ENCODE measurements at regions not wholly inside any gene's neighbourhood (a gene's known extent, or its start where the extent isn't known, plus 50 kb on each side); places are given as distances from the start of the nearest gene placed in this dataset.

- Histone ChIP-seq H3K4ac (replicated peaks; ENCODE audit: insufficient read length, low read depth, low read length) (no peak overlapping the region), H3K56ac (replicated peaks; ENCODE audit: insufficient read length, low read depth, low read length) (no peak overlapping the region), H3K36me3 (ENCODE audit: control insufficient read depth in 2 of 4, insufficient read depth in 4 of 4, low read length in 3 of 4) (no peaks in the 10 kb centered on the region), H2BK20ac (ENCODE audit: low read length) (no peak overlapping the region), H3K4me1 (replicated peaks in 1 of 4; ENCODE audit: control insufficient read depth in 3 of 4, insufficient read depth in 4 of 4, low read length in 3 of 4) (no peaks in the 10 kb centered on the region), H2AFZ (ENCODE audit: low read length) (0 out of 2 replicates have a peak overlapping the region, but pooled peaks have one; percentile 2), H3K23ac (ENCODE audit: insufficient read length) (no peak overlapping the region), H4K5ac (ENCODE audit: insufficient read length, low read depth, low read length) (no peak overlapping the region), H2BK120ac (replicated peaks; ENCODE audit: low read depth, low read length) (no peak overlapping the region), H3K79me2 (ENCODE audit: control insufficient read depth in 1 of 2, insufficient read depth in 2 of 2, low read length in 2 of 2) (no peaks in the 10 kb centered on the region), H4K91ac (replicated peaks; ENCODE audit: insufficient read length, low read length) (no peak overlapping the region), H4K20me1 (replicated peaks in 1 of 2; ENCODE audit: control insufficient read depth in 1 of 2, insufficient read depth in 2 of 2, low read length in 2 of 2) (no peaks in the 10 kb centered on the region), H3K23me2 (ENCODE audit: low read depth, low read length) (no peaks in the 10 kb centered on the region; the same call in 1 of the 2 replicates), H3K4me2 (ENCODE audit: insufficient read depth in 1 of 2, low read depth in 2 of 2, low read length in 2 of 2) (no peak overlapping the region), H2AK5ac (ENCODE audit: low read depth, low read length) (no peak overlapping the region), H3K9ac (replicated peaks in 1 of 4; ENCODE audit: extremely low read depth in 1 of 4, low read depth in 3 of 4, low read length in 3 of 4) (no peak overlapping the region), H2BK15ac (ENCODE audit: low read length) (no peak overlapping the region), H3K18ac (ENCODE audit: extremely low read depth, low read length) (no peak overlapping the region), H3K14ac (ENCODE audit: insufficient read length) (no peak overlapping the region), H3K79me1 (ENCODE audit: low read depth, low read length) (no peaks in the 10 kb centered on the region), H2BK5ac (ENCODE audit: low read depth, low read length) (no peak overlapping the region), H3K9me3 (ENCODE audit: insufficient read depth in 2 of 2, low read depth in 1 of 2, low read length in 1 of 2) (no peaks in the 10 kb centered on the region), H4K8ac (ENCODE audit: extremely low read depth, insufficient read depth, low read length) (no peak overlapping the region), H2BK12ac (ENCODE audit: low read depth, low read length) (no peak overlapping the region), H3K27me3 (replicated peaks in 1 of 4; ENCODE audit: control insufficient read depth in 3 of 4, extremely low read depth in 1 of 4, insufficient read depth in 3 of 4, low read length in 3 of 4) (no peaks in the 10 kb centered on the region), H3K27ac (ENCODE audit: low read depth, low read length) (no peak overlapping the region), H3K4me3 (ENCODE audit: extremely low read depth in 1 of 4, insufficient read depth in 2 of 4, low read depth in 3 of 4, low read length in 4 of 4) (no peak overlapping the region)
- FAIRE-seq, result no peak
- CTCF ChIA-PET (ENCODE audit: partially characterized antibody), result no interaction called here
- no peak for DNase-seq (ENCODE audit: low read depth in 1 of 2, low spot score in 2 of 2)
- POLR2A ChIA-PET (ENCODE audit: partially characterized antibody), result no interaction called here
- TF ChIP-seq CHD2 (IDR thresholded peaks at IDR 0.05; ENCODE audit: low read length) (no peak), ASH2L (IDR thresholded peaks at IDR 0.05; ENCODE audit: low read length) (no peak), EGR1 (IDR thresholded peaks at IDR 0.05; ENCODE audit: borderline replicate concordance, low read depth, low read length) (no peak), JUND (IDR thresholded peaks at IDR 0.05; ENCODE audit: low read length) (no peak), HDAC2 (IDR thresholded peaks at IDR 0.05; ENCODE audit: borderline replicate concordance in 1 of 2, low read depth in 2 of 2, low read length in 2 of 2) (no peak), CBX8 (IDR thresholded peaks at IDR 0.05; ENCODE audit: borderline replicate concordance, low read depth, low read length) (no peak)
- WGBS, 2 experiments (ENCODE audit: extremely low coverage in 1 of 2, insufficient coverage in 1 of 2, insufficient read length in 1 of 2, insufficient replicate concordance in 2 of 2, low coverage in 1 of 2, low lambda C conversion rate in 2 of 2, missing lambda C conversion rate in 1 of 2), result 93% methylated on average over 1 of the region's 1 CpG; no CpG with 5 or more reads in 1 of the 2 experiments
Measured at GRCh38 chr13:76764429-76764828, 121.8 kb downstream of the KCTD12 start.

Measured in H1 (cell line).